IPS DF 19.7 (cell line): ENCODE measurements at regions not wholly inside any gene's neighbourhood (a gene's known extent, or its start where the extent isn't known, plus 50 kb on each side); places are given as distances from the start of the nearest gene placed in this dataset.

ENCODE experiments used
- DNase-seq: peaks from one replicate; pipeline ENCODE4 v3.0.0-alpha.2; 2013; ENCODE audit warnings: low read depth, low spot score

DNA sequence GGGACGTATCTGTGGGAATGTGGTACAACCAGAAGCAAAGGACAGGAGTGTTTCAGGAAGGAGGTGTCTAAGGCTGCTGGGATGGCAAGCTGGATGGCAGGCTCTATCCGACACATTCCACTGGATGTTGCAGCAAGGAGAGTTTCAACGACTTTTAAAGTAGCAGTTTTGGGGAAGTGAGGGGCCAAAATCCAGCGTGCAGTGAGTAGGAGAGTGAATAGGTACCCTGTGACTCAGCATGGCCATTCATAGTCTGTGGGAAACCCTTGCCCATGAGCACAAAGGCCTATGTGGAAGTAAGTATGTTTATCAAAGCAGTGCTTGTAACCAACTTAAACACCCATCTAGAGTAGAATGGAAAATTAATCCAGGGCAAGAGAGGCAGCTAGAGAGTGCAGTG, 664.7 kb downstream of the ACTL7B start:
- DNase-seq: no peak

DNA sequence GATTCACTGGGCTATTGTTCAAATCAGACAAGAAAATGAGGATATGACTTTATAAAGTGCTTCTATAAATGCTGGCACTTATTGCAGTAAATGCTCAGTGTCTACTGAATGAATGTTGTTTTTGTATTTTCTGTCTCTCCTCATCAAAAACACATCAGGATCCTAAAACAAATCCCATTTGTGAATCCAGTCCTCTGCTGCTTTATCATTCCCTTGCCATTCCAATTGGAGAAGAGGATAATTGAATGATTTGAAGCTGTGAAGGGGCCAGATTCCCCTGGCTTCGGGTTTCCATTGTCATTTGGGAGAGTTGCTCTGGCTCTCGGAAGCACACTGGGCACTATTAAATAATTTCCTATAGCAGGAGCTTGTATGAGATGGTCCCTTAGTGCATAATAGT, 666.8 kb downstream of the ACTL7B start:
- no peak for DNase-seq

DNA sequence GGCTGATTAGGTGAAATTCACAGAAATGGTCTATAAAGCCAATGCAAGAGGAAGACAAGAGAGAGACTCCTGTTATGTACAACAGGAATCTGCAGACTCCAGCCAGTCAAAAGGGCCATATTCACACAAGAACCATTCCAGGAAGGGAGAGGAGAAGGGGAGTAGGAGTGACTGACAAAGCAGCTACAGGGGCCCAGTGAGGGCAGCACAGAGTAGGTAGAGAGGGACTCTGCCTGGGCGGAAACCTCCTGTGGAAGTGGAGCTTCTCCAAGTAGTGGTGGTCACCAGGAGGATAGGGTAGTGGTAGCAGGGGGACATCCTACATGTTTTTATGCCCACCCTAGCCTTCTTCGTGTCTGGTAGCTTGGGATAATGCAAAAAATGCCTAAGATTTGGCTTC, 667.3 kb downstream of the ACTL7B start:
- no peak for DNase-seq

DNA sequence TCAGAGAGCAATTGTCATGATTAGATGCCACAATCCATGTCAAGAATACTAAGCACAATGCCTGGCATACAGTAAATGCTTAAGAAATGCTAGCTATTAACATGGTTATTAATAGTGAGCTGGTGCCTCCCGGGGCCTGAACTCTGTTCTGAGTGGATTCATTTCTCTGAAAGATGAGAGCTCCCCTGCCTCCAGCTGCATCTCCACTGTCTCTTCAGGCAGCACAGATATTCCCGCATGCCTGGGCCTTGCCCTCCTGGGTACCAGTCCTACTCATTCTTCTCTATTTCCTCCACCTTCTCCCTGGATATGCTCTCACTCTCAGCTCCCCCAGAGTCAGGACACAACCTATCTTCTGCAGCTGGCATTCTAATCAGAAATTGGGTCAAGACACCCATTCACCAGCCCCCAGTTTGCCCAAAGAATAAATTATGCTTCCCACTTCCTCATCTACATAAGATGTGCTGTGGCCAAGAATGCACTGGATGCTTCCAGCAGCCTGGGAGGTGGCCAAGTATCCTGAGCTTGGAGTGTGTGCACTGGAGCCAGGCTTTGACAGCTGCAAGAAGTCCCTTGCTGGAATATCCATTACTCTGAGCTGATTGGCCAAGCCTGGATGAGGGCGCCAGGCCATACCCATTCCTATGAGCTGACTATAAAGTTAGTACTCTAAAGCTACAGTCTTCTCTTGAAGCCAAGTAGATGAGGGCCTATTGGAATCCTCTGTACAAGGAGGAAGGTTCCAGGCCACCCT, 669.0 kb downstream of the ACTL7B start:
- no peak for DNase-seq

DNA sequence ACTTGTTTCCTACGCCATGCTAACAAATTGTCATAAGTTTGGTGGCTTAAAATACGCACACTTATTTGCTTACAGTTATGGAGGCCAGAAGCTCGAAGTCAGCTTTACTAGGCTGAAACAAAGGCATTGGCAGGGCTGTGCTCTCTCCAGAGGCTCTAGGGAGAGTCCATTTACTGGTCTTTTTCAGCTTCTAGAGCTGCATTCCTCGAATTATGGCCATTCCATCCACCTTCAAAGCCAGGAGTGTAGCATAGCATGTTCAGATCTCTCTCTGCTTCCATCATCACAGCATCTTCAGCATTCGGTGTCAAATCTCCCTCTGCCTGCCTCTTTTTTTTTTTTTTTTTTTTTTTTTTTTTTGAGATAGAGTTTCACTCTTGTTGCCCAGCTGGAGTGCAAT, 670.2 kb downstream of the ACTL7B start:
- no peak for DNase-seq

DNA sequence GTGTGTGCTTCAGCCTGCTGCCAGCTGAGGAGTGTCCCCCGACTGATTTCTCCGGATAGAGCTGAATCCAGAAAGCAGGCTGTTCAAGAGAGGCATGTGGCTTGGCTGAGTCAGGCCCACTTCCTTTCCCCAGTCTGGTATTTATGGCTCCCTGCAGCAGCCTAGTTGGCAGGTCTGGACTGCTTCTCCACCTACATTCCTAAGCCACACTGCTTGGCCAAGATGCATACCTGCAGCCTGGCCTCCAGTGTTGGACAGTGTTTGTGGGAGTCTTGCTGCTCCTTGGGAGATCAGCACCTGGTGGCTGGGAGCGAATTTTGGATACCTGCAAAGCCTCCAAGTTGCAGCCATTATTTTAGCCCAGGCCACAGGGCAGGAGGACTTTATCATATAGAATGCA, 670.8 kb downstream of the ACTL7B start:
- no peak for DNase-seq

DNA sequence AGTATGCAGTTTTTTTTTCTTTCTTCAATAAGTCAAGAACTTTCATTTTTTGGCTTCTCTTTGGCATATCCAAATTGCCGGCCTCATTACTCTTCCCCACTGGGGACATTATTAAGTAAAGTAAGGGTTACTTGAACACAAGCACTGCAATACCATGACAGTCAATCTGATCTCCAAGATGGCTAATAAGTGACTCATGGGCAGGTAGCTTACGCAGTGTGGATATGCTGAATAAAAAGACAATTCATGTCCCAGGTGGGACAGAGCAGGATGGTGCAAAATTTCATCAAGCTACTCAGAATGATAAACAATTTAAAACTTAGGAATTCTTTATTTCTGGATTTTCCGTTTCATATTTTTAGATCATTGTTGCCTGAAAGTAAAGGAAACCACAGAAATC, 671.8 kb downstream of the ACTL7B start:
- DNase-seq: no peak

DNA sequence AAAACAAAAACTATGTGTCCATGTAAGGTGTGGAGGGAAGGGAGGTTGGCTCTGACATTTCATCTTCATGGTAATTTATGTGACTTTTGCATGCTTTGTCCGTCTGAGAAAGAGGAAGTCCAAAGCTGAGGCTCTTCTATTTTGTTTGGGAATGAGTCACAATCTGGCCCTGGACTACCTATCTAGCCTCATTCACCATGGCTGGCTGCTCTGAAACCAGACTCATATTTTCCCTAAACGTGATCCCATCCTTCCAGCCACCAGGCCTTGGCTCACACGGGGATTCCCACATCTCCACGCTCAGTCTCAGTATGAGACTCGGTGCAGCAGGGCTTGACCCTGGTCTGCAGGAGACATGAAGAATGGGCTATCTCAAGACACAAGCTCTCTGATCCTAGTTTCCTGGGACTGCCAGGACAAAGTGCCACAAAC, 672.8 kb downstream of the ACTL7B start:
- DNase-seq: no peak

DNA sequence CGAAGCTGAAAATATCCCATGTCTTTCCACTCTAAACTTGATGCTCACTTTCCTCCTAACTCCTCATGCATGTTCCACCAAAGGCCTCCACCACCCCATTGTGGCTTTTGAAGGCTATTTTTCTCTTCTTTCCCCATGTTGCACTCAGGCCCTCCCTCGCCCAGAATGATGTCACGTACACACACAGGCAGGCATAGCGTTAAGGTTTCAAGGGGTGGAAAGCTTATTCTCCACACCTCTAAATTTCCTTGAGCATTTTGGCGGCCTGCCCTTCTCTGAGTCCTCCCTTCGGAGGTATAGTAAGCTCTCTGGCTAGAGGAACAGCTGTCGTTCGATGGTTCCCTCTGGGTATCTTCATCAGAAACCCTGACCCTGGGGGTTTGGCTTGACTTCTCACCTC, 673.5 kb downstream of the ACTL7B start:
- DNase-seq: no peak

DNA sequence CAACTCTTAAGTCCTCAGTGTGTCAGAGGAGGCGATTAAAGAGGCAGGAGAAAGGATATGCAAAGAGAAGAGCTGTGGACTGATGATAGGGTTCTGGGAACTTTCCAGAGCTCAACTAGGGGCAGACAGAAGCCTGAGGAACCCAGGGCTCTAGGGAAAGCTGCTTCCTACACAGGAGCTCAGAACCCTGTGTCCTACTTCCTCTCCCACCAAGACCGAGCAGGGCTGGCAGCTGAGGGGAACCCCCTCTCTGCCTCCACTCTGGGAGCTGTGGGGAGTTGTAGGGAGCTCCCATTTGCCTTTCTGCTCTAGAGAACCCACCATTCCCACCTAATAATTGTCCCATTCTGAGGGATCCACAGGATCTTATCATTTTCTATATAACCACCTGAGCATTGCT, 674.3 kb downstream of the ACTL7B start:
- DNase-seq: no peak

DNA sequence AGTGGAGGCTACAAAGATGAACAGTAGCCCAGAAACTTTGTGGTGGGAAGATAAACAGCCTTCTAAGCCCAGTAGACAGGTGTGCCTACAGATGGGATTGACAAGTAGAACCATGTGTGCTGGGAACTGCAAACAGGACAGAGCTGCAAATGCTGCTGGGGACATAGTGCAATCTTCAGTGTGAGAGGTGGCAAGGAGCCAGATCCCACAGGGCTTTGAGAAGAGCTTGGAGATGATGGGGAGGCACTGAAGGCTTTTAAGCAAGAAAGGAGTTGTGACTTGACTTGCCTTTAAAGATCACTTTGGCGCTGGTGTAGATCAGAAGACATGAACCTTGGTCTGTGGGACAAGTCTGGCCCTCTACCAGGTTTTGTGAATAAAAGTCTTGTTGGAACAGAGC, 675.2 kb downstream of the ACTL7B start:
- DNase-seq: no peak

DNA sequence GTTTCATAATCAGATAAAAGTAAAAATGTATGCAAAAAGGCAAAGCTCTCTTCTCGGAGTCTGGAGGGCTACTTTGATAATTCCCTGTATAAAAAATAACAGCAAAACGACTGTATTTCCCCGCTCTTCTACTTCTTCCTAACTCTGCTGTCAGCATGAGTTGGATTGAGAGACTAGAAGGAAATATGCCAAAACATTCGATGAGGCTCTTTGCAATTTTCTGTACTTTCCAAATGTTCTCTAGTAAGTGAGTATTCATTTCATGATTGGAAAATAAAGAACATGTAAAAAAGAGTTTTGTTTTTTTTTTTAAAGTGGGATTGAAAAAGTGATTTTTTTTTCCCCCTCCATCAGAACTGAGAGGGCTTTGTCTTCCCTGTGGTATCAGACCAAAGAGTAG, 677.5 kb downstream of the ACTL7B start:
- no peak for DNase-seq

DNA sequence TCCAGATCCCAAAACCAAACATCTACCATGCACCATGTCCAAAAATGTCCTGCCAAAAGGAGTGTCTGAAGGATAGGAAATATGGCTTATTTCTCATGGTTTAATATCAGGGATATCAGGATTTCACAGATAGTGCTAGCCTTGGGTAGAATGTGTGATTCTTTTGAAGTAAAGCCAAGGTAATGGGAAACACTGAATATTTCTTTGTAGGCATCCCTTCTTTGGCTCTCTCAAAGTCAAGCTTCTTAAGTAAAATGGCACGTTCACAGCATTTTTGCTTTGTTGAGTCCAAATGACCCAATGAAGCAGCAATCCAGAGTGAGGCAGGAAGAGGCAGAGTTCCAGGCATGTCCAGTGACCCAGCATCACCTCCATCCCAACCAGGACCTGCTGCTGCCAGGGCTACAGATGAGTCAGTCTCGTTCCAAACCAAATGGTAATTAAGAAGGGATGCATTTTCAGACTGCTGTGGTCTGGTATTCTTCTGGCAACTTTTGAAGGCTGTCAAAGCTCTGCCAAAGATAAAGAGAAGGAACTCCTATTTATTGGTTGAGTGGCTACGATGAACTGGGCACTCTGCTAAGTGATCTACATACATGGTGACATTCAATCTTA, 678.8 kb upstream of the KLF4 start:
- DNase-seq: no peak

DNA sequence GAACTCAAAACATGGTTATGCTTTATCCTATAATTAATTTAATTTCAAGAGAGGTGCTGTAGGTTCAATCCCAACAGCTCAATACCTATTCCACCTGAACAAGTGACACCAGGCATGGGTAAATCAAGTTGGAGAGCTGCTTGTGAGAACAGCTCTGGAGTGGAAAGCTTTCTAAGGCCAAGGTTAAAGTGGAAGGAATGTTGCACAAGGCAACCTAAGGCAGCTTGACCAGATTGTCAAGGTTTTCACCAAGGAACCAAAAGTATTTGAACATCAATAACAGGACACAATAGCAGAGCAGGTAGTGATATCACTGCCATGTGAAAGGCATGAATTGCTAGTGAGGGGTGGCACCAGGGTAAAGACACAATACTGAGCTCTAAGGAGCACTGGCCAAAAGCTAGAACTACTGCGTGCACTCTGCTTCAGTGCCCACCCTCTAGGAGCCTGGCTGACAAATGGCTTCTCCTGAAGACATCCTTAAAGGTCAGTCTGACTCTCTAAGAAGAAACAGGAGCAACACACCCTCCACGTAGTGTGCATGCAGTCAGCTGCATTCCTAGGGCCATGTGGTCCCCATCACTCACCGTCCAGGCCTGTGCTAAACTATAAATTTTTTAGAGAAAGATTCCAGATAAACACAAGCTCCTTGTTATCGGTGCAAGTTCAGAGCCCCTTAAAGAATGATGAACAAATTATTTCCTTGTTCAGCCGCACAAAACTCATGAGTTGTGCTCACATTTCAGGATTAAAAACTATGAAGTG, 677.7 kb upstream of the KLF4 start:
- no peak for DNase-seq

DNA sequence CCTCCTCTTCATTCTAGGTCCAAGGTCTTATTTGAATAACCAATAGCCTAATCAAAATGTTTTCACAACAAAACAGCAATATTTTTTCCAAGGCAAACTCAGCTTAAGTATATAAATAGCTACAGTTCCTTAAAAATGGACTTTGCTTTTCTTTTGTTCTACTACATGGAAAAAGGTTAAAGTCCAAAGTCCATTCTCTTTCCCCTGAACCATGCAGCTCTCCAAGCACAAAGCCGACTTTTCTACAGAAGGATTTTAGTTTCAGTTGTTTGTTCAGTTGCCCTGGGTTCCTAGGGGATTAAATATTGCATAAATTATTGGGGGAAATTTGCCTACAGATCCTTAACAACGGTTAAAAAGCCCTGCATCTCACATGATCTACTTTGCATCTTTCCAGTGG, 677.0 kb upstream of the KLF4 start:
- no peak for DNase-seq

DNA sequence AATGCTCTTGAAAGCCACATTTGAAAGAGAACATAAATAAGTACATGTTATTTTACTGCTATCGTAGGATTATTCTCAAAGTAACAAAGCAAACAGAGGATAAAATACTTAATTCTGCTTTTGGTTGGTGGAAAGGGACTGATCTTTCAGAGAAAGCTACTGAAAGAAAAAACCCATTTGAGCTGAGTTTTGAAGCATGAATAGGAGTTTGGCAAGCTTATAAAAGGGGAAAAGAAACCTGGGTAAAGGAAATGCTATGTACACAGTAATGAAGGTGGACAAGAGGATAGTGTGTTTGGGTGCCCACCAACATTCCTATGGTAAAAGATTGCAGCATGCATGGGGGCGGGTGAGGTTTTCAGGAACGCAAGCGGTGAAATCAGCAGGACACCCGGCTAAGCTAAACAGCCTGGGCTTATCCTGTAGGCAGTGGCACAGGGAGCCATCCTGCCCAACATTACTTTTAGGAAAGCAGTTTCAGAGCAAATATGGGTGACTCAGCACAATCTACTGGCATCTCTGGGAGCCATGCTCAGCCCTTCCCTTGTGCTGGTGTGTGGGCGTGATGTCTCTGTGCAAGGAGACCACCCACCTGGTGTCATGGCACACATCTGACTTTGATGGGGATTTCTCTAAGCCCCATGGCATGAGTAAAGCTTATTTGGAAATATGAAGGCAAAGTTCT, 673.9 kb upstream of the KLF4 start:
- DNase-seq: no peak

DNA sequence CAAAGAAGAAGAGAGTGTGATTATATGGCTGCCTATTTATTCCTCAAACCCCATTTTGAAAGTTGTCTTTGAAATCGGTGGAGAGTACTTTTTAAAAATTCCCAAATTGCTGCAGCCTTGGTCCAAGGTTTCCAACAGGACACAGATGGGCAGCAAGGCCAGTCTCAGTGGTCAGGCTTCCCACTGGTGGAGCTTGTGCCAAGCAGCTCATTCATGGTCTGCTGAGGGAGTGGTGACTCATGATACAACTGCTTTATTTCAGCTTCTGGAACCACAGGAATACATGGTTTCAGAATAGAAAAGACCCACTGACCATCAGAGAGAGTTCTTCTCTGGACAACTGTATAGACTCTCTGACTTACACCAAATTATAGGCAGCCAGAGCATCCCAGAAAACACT, 673.1 kb upstream of the KLF4 start:
- no peak for DNase-seq

DNA sequence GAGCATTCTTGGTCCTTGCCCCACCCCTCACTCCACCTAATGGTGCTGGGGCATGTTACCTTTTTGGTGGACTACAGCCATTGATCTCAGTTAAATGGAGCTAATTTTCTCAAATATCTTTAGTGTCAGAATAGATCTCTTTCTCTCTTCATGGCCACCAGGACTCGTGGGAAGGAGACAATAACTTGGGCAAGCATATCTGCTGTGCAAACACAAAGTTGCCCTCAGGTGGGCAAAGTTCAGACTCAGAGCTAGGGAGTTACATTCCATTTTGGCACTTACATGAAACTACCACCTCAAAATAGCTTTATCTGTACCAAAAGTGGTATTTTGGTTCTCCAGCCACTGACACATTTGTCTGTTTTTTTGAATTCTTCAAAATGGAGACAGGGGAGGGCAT, 671.9 kb upstream of the KLF4 start:
- DNase-seq: no peak

DNA sequence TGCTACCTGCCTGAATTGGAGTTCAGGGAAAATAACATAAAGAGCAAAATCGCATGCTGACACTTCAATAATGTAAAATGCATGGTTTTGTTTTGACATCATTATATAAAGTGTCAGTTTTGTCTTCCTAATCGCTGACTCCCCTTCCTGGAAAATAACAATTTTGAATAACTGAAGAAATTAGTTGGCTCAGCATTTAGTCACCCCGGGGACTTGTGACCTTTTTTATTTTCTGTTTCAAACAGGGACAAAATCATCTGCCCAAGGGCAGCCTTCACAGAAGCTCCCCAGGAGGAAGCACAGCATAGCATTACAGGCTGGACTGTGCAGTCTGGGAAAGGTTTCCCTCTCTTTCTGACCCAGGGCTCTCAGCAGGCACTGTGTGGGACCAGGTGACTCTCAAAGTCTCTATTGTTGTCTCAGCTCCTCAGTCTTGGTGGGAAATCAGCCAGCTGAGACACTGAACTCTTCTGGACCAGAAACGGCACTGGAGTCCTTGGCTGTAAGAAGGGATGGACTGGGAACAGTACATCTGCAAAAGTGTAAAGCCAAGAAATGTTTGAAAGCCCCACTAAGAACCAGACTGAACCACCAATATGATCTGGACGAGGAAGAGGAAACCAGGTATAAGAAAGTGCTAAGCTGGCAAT, 671.3 kb upstream of the KLF4 start:
- DNase-seq: no peak

DNA sequence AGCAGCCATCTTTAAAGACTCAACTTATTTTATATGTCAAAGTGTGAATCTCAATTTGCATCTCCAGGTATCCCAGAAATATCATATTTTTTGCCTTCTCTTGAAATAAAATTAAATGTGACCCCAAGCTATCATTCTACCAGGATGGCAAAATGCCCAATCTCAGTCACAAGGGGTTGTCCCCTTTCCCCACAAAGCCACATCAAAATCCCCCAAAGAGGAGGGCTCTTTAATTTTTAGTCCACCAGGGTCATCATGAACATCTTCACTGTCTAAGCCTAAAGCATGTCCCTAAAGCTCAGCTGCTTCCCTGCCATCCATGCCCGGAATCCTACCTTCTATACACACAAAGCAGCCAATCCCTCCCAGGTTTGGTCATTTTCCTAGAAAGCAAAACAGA, 670.5 kb upstream of the KLF4 start:
- no peak for DNase-seq

DNA sequence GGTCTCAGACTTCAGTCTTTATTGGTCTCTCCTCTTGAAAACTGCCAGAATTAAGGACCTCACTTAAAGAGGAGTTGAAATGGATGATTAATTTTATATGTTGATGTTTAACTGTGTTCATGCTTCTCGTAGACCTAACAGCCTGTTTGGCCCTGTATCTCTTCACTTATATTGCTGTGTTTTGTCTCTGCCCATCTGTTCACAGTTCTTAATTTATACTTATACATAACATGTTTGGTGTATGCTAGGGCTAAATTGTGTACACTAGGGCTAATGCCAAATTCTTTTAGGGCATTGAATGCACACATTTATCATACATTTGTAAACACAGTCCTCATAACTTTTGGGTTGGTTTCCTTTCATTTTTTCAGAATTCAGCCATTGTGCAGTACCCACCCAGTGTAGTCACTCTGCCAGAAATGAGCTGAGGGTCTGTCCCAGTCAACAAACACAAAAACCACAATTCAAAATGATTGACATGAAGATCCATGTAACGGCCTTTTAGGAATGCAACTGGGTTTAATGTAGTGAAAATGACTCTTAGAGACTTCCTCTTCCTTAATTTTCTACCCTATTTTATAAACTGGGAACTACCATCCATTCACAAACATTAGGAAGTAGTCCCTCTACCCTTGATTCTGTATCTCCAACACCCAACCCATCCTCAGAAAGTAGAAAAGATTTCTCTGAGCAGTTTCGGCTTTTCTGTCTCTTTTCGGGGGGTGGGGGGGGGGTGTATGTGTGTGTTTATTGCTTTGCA, 668.8 kb upstream of the KLF4 start:
- no peak for DNase-seq
